WTC11 (cell line): ENCODE measurements at regions not wholly inside any gene's neighbourhood (a gene's known extent, or its start where the extent isn't known, plus 50 kb on each side); places are given as distances from the start of the nearest gene placed in this dataset.

Experiments used
- ATAC-seq: fragments of 200-7000 bp; cut with Tn5 transposase; 2 replicates; pipeline ENCODE4 v1.10.0; 2021; ENCODE audit warnings: mild to moderate bottlenecking, moderate library complexity
- CTCF ChIA-PET: fragments of 300-600 bp; sonication (Branson Sonifier 250); formaldehyde crosslinking; loops from one replicate; lab custom pipeline; 2021; ENCODE audit warnings: antibody characterized with exemption; lab: Charles Lee
- POLR2A ChIA-PET: fragments of 350-600 bp; sonication (Branson Sonifier 250); formaldehyde crosslinking; loops from one replicate; lab custom pipeline; 2021; ENCODE audit warnings: antibody characterized with exemption; lab: Charles Lee
- DNase-seq: peaks from one replicate; pipeline ENCODE4 v3.0.0; 2021; ENCODE audit warnings: low spot score
- H3K27ac Mint-ChIP-seq: 2 replicates; pipeline ENCODE4 v1.8.0; 2021; ENCODE audit warnings: mixed read lengths
- H3K27me3 Mint-ChIP-seq: 2 replicates; pipeline ENCODE4 v1.8.0; 2021; ENCODE audit warnings: low read depth, mild to moderate bottlenecking, moderate library complexity, mixed read lengths
- H3K36me3 Mint-ChIP-seq: 2 replicates; pipeline ENCODE4 v1.8.0; 2021; ENCODE audit warnings: mixed read lengths
- H3K4me1 Mint-ChIP-seq: 2 replicates; pipeline ENCODE4 v1.8.0; 2022; ENCODE audit warnings: mixed read lengths
- H3K4me3 Mint-ChIP-seq: 2 replicates; pipeline ENCODE4 v1.8.0; 2021; ENCODE audit warnings: mild to moderate bottlenecking, moderate library complexity, mixed read lengths
- H3K9me3 Mint-ChIP-seq: 2 replicates; pipeline ENCODE4 v1.8.0; 2021; ENCODE audit warnings: mixed read lengths
- HMGA2 ChIP-seq: fragments of 250-450 bp; sonication (Bioruptor Pico); IDR thresholded peaks from 2 replicates; pipeline ENCODE4 v1.4.0; 2021; ENCODE audit warnings: mild to moderate bottlenecking, moderate library complexity
- JUN ChIP-seq: sonication (generic); formaldehyde crosslinking; IDR thresholded peaks from 2 replicates; pipeline ENCODE4 v1.8.0; 2023; ENCODE audit warnings: mild to moderate bottlenecking, missing genetic modification reagents
- NFE2L1 ChIP-seq: sonication (generic); formaldehyde crosslinking; IDR thresholded peaks from 2 replicates; pipeline ENCODE4 v1.8.1; 2023; ENCODE audit warnings: missing genetic modification reagents
- NR2C2 ChIP-seq: sonication (generic); formaldehyde crosslinking; IDR thresholded peaks from 2 replicates; pipeline ENCODE4 v1.8.0; 2022; ENCODE audit warnings: mild to moderate bottlenecking, missing genetic modification reagents
- NR3C1 ChIP-seq: sonication (generic); formaldehyde crosslinking; conservative IDR thresholded peaks from 2 replicates; pipeline ENCODE4 v1.8.1; 2023; ENCODE audit warnings: low read depth, mild to moderate bottlenecking, missing genetic modification reagents
- SP1 ChIP-seq: sonication (generic); formaldehyde crosslinking; conservative IDR thresholded peaks from 2 replicates; pipeline ENCODE4 v1.8.1; 2022; ENCODE audit warnings: missing genetic modification reagents
- TCF7 ChIP-seq: sonication (generic); formaldehyde crosslinking; IDR thresholded peaks from 2 replicates; pipeline ENCODE4 v1.8.0; 2022; ENCODE audit warnings: mild to moderate bottlenecking, low read depth, missing genetic modification reagents, moderate library complexity
- TF ChIP-seq, protein P1 (sequence below): sonication (generic); formaldehyde crosslinking; IDR thresholded peaks from 2 replicates; pipeline ENCODE4 v1.8.0; 2022; ENCODE audit warnings: mild to moderate bottlenecking, missing genetic modification reagents
- TF ChIP-seq, protein P2 (sequence below): sonication (generic); formaldehyde crosslinking; IDR thresholded peaks from 2 replicates; pipeline ENCODE4 v1.8.1; 2023; ENCODE audit warnings: mild to moderate bottlenecking, missing genetic modification reagents
- TF ChIP-seq, protein P3 (sequence below): sonication (generic); formaldehyde crosslinking; IDR thresholded peaks from 2 replicates; pipeline ENCODE4 v1.8.1; 2022; ENCODE audit warnings: low read depth, mild to moderate bottlenecking, moderate library complexity, missing genetic modification reagents, borderline replicate concordance
- TF ChIP-seq, protein P4 (sequence below): sonication (generic); formaldehyde crosslinking; IDR thresholded peaks from 2 replicates; pipeline ENCODE4 v1.8.0; 2022; ENCODE audit warnings: missing genetic modification reagents
- TF ChIP-seq, protein P5 (sequence below): sonication (generic); formaldehyde crosslinking; IDR thresholded peaks from 2 replicates; pipeline ENCODE4 v1.8.1; 2022; ENCODE audit warnings: missing genetic modification reagents, borderline replicate concordance
- TF ChIP-seq, protein P6 (sequence below): sonication (generic); formaldehyde crosslinking; IDR thresholded peaks from 2 replicates; pipeline ENCODE4 v1.8.1; 2023; ENCODE audit warnings: mild to moderate bottlenecking, moderate library complexity, missing genetic modification reagents

DNA sequence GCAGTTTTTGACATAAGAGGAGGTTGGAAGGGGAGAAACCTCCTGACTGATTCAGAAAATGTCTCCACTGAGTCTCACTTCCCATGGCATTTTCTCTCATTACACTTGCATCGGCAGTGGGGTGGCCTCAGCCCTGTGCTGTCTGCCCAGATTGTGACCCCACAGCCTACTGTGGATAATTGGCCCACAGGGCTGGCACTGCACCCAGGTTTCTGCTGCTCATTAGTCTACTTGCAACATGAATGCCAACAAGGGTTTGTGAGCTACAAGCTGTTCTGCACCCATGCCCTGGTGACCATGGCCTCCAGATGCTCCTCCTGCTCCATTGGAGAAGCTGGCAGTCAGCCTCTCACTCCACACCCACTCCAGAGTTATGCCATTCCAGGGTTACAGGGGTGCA, 296.0 kb downstream of the CTTN start (continued):
- TF ChIP-seq, protein P1, sequence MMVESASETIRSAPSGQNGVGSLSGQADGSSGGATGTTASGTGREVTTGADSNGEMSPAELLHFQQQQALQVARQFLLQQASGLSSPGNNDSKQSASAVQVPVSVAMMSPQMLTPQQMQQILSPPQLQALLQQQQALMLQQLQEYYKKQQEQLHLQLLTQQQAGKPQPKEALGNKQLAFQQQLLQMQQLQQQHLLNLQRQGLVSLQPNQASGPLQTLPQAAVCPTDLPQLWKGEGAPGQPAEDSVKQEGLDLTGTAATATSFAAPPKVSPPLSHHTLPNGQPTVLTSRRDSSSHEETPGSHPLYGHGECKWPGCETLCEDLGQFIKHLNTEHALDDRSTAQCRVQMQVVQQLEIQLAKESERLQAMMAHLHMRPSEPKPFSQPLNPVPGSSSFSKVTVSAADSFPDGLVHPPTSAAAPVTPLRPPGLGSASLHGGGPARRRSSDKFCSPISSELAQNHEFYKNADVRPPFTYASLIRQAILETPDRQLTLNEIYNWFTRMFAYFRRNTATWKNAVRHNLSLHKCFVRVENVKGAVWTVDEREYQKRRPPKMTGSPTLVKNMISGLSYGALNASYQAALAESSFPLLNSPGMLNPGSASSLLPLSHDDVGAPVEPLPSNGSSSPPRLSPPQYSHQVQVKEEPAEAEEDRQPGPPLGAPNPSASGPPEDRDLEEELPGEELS (CRISPR knock-in tag) = no peak
- TF ChIP-seq SP1 (CRISPR knock-in tag) = no peak
- TF ChIP-seq, protein P2, sequence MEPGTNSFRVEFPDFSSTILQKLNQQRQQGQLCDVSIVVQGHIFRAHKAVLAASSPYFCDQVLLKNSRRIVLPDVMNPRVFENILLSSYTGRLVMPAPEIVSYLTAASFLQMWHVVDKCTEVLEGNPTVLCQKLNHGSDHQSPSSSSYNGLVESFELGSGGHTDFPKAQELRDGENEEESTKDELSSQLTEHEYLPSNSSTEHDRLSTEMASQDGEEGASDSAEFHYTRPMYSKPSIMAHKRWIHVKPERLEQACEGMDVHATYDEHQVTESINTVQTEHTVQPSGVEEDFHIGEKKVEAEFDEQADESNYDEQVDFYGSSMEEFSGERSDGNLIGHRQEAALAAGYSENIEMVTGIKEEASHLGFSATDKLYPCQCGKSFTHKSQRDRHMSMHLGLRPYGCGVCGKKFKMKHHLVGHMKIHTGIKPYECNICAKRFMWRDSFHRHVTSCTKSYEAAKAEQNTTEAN (CRISPR knock-in tag) = no peak
- no peak for TF ChIP-seq HMGA2 (CRISPR knock-in tag)

DNA sequence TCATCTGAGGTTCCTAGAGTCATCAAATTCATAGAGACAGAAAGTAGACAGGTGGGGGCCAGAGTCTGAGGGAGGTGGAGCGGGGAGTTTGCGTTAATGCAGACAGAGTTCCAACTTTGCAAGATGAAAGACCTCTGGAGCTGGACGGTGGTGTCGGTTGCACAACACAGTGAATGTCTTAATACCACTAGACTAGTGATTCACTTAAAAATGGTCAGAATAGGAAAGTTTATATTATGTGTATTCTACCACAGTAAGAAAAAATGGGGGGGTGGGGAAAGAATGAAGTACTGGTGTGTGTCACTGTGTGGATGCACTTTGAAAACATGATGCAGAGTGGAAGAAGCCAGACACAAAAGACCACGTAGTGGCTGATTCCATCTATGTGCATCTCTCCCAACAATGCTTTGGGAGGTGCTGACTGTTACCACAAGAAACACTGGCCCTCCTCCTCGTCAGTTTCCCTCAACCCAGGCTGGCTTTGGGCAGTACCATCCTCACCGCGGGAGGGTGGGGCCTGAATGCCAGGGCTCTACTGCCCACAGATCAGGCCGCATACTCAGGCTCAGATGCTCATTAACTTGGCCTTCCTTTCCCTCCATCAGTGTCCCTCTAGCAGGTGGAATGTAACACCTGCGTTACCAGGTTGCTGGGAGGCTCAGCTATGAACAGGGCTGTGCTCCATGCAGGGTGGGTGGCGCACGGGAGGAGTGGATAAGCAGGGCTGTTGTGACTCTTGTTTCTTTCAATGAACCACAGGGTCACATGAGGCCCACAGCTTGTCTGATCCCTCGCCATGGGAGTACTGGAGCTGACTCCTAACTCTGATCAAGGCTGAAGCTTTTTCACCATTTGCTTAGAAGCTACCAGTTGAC, 297.0 kb downstream of the CTTN start:
- no peak overlapping the region for H3K4me3 Mint-ChIP-seq
- H3K27me3 Mint-ChIP-seq = no peaks in the 10 kb centered on the region
- CTCF ChIA-PET = no interaction called here
- POLR2A ChIA-PET = no interaction called here
- DNase-seq (no peak), ATAC-seq (no peak)
- H3K27ac Mint-ChIP-seq = no peak overlapping the region
- H3K36me3 Mint-ChIP-seq = peaks cover 7% of the 10 kb centered on the region
- peaks cover 25% of the 10 kb centered on the region for H3K4me1 Mint-ChIP-seq
- H3K9me3 Mint-ChIP-seq = peaks cover 5% of the 10 kb centered on the region; the same call in 1 of the 2 replicates
- TF ChIP-seq TCF7 (CRISPR knock-in tag) (no peak), JUN (CRISPR knock-in tag) (no peak), NR2C2 (no peak), NFE2L1 (CRISPR knock-in tag) (no peak), NR3C1 (CRISPR knock-in tag) (no peak)
- TF ChIP-seq, protein P3, sequence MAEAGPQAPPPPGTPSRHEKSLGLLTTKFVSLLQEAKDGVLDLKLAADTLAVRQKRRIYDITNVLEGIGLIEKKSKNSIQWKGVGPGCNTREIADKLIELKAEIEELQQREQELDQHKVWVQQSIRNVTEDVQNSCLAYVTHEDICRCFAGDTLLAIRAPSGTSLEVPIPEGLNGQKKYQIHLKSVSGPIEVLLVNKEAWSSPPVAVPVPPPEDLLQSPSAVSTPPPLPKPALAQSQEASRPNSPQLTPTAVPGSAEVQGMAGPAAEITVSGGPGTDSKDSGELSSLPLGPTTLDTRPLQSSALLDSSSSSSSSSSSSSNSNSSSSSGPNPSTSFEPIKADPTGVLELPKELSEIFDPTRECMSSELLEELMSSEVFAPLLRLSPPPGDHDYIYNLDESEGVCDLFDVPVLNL (CRISPR knock-in tag) = no peak
- TF ChIP-seq, protein P4, sequence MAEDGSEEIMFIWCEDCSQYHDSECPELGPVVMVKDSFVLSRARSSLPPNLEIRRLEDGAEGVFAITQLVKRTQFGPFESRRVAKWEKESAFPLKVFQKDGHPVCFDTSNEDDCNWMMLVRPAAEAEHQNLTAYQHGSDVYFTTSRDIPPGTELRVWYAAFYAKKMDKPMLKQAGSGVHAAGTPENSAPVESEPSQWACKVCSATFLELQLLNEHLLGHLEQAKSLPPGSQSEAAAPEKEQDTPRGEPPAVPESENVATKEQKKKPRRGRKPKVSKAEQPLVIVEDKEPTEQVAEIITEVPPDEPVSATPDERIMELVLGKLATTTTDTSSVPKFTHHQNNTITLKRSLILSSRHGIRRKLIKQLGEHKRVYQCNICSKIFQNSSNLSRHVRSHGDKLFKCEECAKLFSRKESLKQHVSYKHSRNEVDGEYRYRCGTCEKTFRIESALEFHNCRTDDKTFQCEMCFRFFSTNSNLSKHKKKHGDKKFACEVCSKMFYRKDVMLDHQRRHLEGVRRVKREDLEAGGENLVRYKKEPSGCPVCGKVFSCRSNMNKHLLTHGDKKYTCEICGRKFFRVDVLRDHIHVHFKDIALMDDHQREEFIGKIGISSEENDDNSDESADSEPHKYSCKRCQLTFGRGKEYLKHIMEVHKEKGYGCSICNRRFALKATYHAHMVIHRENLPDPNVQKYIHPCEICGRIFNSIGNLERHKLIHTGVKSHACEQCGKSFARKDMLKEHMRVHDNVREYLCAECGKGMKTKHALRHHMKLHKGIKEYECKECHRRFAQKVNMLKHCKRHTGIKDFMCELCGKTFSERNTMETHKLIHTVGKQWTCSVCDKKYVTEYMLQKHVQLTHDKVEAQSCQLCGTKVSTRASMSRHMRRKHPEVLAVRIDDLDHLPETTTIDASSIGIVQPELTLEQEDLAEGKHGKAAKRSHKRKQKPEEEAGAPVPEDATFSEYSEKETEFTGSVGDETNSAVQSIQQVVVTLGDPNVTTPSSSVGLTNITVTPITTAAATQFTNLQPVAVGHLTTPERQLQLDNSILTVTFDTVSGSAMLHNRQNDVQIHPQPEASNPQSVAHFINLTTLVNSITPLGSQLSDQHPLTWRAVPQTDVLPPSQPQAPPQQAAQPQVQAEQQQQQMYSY (CRISPR knock-in tag) = no peak
- TF ChIP-seq, protein P5, sequence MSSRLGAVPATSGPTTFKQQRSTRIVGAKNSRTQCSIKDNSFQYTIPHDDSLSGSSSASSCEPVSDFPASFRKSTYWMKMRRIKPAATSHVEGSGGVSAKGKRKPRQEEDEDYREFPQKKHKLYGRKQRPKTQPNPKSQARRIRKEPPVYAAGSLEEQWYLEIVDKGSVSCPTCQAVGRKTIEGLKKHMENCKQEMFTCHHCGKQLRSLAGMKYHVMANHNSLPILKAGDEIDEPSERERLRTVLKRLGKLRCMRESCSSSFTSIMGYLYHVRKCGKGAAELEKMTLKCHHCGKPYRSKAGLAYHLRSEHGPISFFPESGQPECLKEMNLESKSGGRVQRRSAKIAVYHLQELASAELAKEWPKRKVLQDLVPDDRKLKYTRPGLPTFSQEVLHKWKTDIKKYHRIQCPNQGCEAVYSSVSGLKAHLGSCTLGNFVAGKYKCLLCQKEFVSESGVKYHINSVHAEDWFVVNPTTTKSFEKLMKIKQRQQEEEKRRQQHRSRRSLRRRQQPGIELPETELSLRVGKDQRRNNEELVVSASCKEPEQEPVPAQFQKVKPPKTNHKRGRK (CRISPR knock-in tag) = no peak
- TF ChIP-seq, protein P6, sequence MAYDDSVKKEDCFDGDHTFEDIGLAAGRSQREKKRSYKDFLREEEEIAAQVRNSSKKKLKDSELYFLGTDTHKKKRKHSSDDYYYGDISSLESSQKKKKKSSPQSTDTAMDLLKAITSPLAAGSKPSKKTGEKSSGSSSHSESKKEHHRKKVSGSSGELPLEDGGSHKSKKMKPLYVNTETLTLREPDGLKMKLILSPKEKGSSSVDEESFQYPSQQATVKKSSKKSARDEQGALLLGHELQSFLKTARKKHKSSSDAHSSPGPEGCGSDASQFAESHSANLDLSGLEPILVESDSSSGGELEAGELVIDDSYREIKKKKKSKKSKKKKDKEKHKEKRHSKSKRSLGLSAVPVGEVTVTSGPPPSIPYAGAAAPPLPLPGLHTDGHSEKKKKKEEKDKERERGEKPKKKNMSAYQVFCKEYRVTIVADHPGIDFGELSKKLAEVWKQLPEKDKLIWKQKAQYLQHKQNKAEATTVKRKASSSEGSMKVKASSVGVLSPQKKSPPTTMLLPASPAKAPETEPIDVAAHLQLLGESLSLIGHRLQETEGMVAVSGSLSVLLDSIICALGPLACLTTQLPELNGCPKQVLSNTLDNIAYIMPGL (CRISPR knock-in tag) = no peak
